Progenitor cell of endocrine pancreas (in vitro differentiated cells): ENCODE measurements at regions not wholly inside any gene's neighbourhood (a gene's known extent, or its start where the extent isn't known, plus 50 kb on each side); places are given as distances from the start of the nearest gene placed in this dataset.

ENCODE experiments used
- DNase-seq: peaks from one replicate; pipeline ENCODE4 v3.0.0; 2021; ENCODE audit warnings: low spot score; ENCODE audit not compliant: unreplicated experiment
- H3K27ac Mint-ChIP-seq: 2 replicates; pipeline ENCODE4 v1.8.0; 2021; ENCODE audit warnings: mild to moderate bottlenecking, moderate library complexity, mixed read lengths
- H3K27me3 Mint-ChIP-seq: 2 replicates; pipeline ENCODE4 v1.8.0; 2021; ENCODE audit warnings: mixed read lengths
- H3K36me3 Mint-ChIP-seq: 2 replicates; pipeline ENCODE4 v1.8.0; 2022; ENCODE audit warnings: mixed read lengths; ENCODE audit not compliant: insufficient read depth
- H3K4me1 Mint-ChIP-seq: 2 replicates; pipeline ENCODE4 v1.8.0; 2021; ENCODE audit warnings: low read depth, mixed read lengths
- H3K4me3 Mint-ChIP-seq: 2 replicates; pipeline ENCODE4 v1.8.0; 2021; ENCODE audit warnings: low read depth, mild to moderate bottlenecking, moderate library complexity, mixed read lengths
- H3K9me3 Mint-ChIP-seq: 2 replicates; pipeline ENCODE4 v1.8.0; 2021; ENCODE audit warnings: low read depth, mixed read lengths
- CTCF ChIP-seq: fragments of 200-600 bp; sonication (generic); IDR thresholded peaks from one replicate; pipeline ENCODE4 v1.5.0; 2021; ENCODE audit warnings: antibody characterized with exemption, mild to moderate bottlenecking; ENCODE audit not compliant: unreplicated experiment

- Mint-ChIP-seq H3K4me3 (no peak overlapping the region), H3K9me3 (no peaks in the 10 kb centered on the region), H3K36me3 (no peaks in the 10 kb centered on the region), H3K27ac (no peak overlapping the region), H3K27me3 (peaks cover 19% of the 10 kb centered on the region), H3K4me1 (peaks cover 29% of the 10 kb centered on the region)
- no peak for DNase-seq
- TF ChIP-seq CTCF = no peak
These were observed 386.6 kb downstream of the NPIPA8 start for GRCh38 chr16:17949982-17950250.

GRCh38 chr16:17949141-17949981, 387.2 kb downstream of the NPIPA8 start:
- H3K4me1 Mint-ChIP-seq = peaks cover 29% of the 10 kb centered on the region
- H3K27me3 Mint-ChIP-seq = peaks cover 14% of the 10 kb centered on the region
- no peaks in the 10 kb centered on the region for H3K36me3 Mint-ChIP-seq
- no peak for TF ChIP-seq CTCF
- no peaks in the 10 kb centered on the region for H3K9me3 Mint-ChIP-seq
- no peak overlapping the region for H3K4me3 Mint-ChIP-seq
- no peak for DNase-seq
- no peak overlapping the region for H3K27ac Mint-ChIP-seq

- Mint-ChIP-seq H3K4me1 (peaks cover 29% of the 10 kb centered on the region), H3K27ac (no peak overlapping the region), H3K27me3 (peaks cover 12% of the 10 kb centered on the region), H3K36me3 (no peaks in the 10 kb centered on the region), H3K4me3 (no peak overlapping the region), H3K9me3 (peaks cover 3% of the 10 kb centered on the region)
- TF ChIP-seq CTCF = no peak
- DNase-seq = no peak
These were observed 388.9 kb downstream of the NPIPA8 start for GRCh38 chr16:17947637-17948036.

- DNase-seq = no peak
- H3K4me3 Mint-ChIP-seq = no peak overlapping the region
- no peak overlapping the region for H3K27ac Mint-ChIP-seq
- H3K36me3 Mint-ChIP-seq = no peaks in the 10 kb centered on the region
- peaks cover 28% of the 10 kb centered on the region for H3K4me1 Mint-ChIP-seq
- peaks cover 12% of the 10 kb centered on the region for H3K27me3 Mint-ChIP-seq
- peaks cover 3% of the 10 kb centered on the region for H3K9me3 Mint-ChIP-seq
- no peak for TF ChIP-seq CTCF
These were observed 389.4 kb downstream of the NPIPA8 start for GRCh38 chr16:17947165-17947564.

- Mint-ChIP-seq H3K36me3 (no peaks in the 10 kb centered on the region), H3K9me3 (peaks cover 3% of the 10 kb centered on the region), H3K4me3 (no peak overlapping the region), H3K27ac (no peak overlapping the region), H3K4me1 (peaks cover 25% of the 10 kb centered on the region), H3K27me3 (peaks cover 6% of the 10 kb centered on the region)
- no peak for DNase-seq
- no peak for TF ChIP-seq CTCF
These were observed 391.4 kb downstream of the NPIPA8 start for GRCh38 chr16:17945080-17945601.
